HEK293 (cell line): ENCODE measurements at regions not wholly inside any gene's neighbourhood (a gene's known extent, or its start where the extent isn't known, plus 50 kb on each side); places are given as distances from the start of the nearest gene placed in this dataset.

Experiments
- CTCF ChIA-PET: fragments of 350-600 bp; formaldehyde crosslinking; extraction: SDS; loops from one replicate; lab custom pipeline; 2021; ENCODE audit warnings: antibody characterized with exemption; lab: Yijun Ruan, JAX
- POLR2A ChIA-PET: fragments of 300-600 bp; formaldehyde crosslinking; extraction: SDS; loops from one replicate; lab custom pipeline; 2020; ENCODE audit warnings: antibody characterized with exemption, inconsistent platforms; lab: Yijun Ruan, JAX
- H3K27ac ChIP-seq: fragments of 200-500 bp; sonication (Bioruptor generic); 2 replicates; pipeline ENCODE4 v1.5.1; 2014; ENCODE audit warnings: low read depth, low read length, control low read depth, inconsistent platforms; ENCODE audit errors: extremely low read depth
- H3K36me3 ChIP-seq, 2 experiments: fragments of 200-500 bp in 1 of 2; sonication (Bioruptor generic) in 1 of 2; 1 replicate in 1 of 2; 2 replicates in 1 of 2; pipeline ENCODE4 v1.5.1; 2014 to 2017; ENCODE audit warnings: inconsistent platforms in 2 of 2, low read length in 2 of 2; ENCODE audit not compliant: control insufficient read depth in 2 of 2, insufficient read depth in 1 of 2
- H3K4me1 ChIP-seq: fragments of 200-500 bp; sonication (Bioruptor generic); 2 replicates; pipeline ENCODE4 v1.5.1; 2014; ENCODE audit warnings: mild to moderate bottlenecking, low read length, inconsistent platforms; ENCODE audit not compliant: control insufficient read depth, insufficient read depth
- H3K4me3 ChIP-seq: 2 replicates; pipeline ENCODE4 v1.5.1; 2011; ENCODE audit warnings: low read depth, mild to moderate bottlenecking, control low read depth, low read length, moderate library complexity
- H3K9me3 ChIP-seq: fragments of 200-500 bp; sonication (Bioruptor generic); 2 replicates; pipeline ENCODE4 v1.5.1; 2014; ENCODE audit warnings: low read depth, low read length, inconsistent platforms; ENCODE audit not compliant: control insufficient read depth, insufficient read depth
- BCL11B ChIP-seq: fragments of 450-650 bp; formaldehyde crosslinking; IDR thresholded peaks from 2 replicates; pipeline ENCODE4 v1.5.1; 2016; ENCODE audit warnings: low read depth, missing biosample characterization, missing genetic modification characterization
- CTCF ChIP-seq: fragments of 450-650 bp; formaldehyde crosslinking; IDR thresholded peaks from 2 replicates; pipeline ENCODE4 v1.5.1; 2016; ENCODE audit warnings: missing biosample characterization, missing genetic modification characterization
- IKZF3 ChIP-seq: fragments of 450-650 bp; IDR thresholded peaks from 2 replicates; pipeline ENCODE4 v1.5.0; 2018; ENCODE audit warnings: missing biosample characterization, mild to moderate bottlenecking, missing genetic modification characterization, moderate library complexity
- MZF1 ChIP-seq: fragments of 450-650 bp; formaldehyde crosslinking; IDR thresholded peaks from 2 replicates; pipeline ENCODE4 v1.5.1; 2017; ENCODE audit warnings: missing biosample characterization, missing genetic modification characterization, borderline replicate concordance
- SCRT2 ChIP-seq: fragments of 450-650 bp; formaldehyde crosslinking; IDR thresholded peaks from 2 replicates; pipeline ENCODE4 v1.5.1; 2016; ENCODE audit warnings: missing biosample characterization, missing genetic modification characterization
- TSHZ1 ChIP-seq: fragments of 450-650 bp; formaldehyde crosslinking; IDR thresholded peaks from 2 replicates; pipeline ENCODE4 v1.5.1; 2016; ENCODE audit warnings: missing biosample characterization, missing genetic modification characterization, borderline replicate concordance
- ZFP3 ChIP-seq: fragments of 450-650 bp; formaldehyde crosslinking; IDR thresholded peaks from 2 replicates; pipeline ENCODE4 v1.5.1; 2016; ENCODE audit warnings: low read depth, missing biosample characterization, missing genetic modification characterization
- ZFP41 ChIP-seq: fragments of 450-650 bp; formaldehyde crosslinking; IDR thresholded peaks from 2 replicates; pipeline ENCODE4 v1.5.1; 2016; ENCODE audit warnings: missing biosample characterization, missing genetic modification characterization, borderline replicate concordance
- ZNF114 ChIP-seq: fragments of 450-650 bp; formaldehyde crosslinking; IDR thresholded peaks from 2 replicates; pipeline ENCODE4 v1.5.0; 2017; ENCODE audit warnings: missing biosample characterization, missing genetic modification characterization
- ZNF140 ChIP-seq: fragments of 450-650 bp; formaldehyde crosslinking; IDR thresholded peaks from 2 replicates; pipeline ENCODE4 v1.5.1; 2016; ENCODE audit warnings: missing biosample characterization, missing genetic modification characterization
- ZNF169 ChIP-seq: fragments of 450-650 bp; formaldehyde crosslinking; IDR thresholded peaks from 2 replicates; pipeline ENCODE4 v1.5.1; 2016; ENCODE audit warnings: missing biosample characterization, missing genetic modification characterization
- ZNF184 ChIP-seq: fragments of 450-650 bp; IDR thresholded peaks from 2 replicates; pipeline ENCODE4 v1.5.1; 2018; ENCODE audit warnings: missing biosample characterization, mild to moderate bottlenecking, missing genetic modification characterization
- ZNF202 ChIP-seq: fragments of 450-650 bp; formaldehyde crosslinking; IDR thresholded peaks from 2 replicates; pipeline ENCODE4 v1.5.1; 2016; ENCODE audit warnings: missing biosample characterization, missing genetic modification characterization, borderline replicate concordance
- ZNF214 ChIP-seq: fragments of 450-650 bp; formaldehyde crosslinking; IDR thresholded peaks from 2 replicates; pipeline ENCODE4 v1.5.1; 2017; ENCODE audit warnings: missing biosample characterization, mild to moderate bottlenecking, missing genetic modification characterization, borderline replicate concordance
- ZNF571 ChIP-seq: fragments of 450-650 bp; formaldehyde crosslinking; IDR thresholded peaks from 2 replicates; pipeline ENCODE4 v1.5.0; 2017; ENCODE audit warnings: missing biosample characterization, missing genetic modification characterization
- ZNF596 ChIP-seq: fragments of 450-650 bp; IDR thresholded peaks from 2 replicates; pipeline ENCODE4 v1.5.0; 2018; ENCODE audit warnings: missing biosample characterization, mild to moderate bottlenecking, missing genetic modification characterization, moderate library complexity
- ZNF704 ChIP-seq: fragments of 450-650 bp; formaldehyde crosslinking; IDR thresholded peaks from 2 replicates; pipeline ENCODE4 v1.5.1; 2016; ENCODE audit warnings: missing biosample characterization, missing genetic modification characterization
- ZNF747 ChIP-seq: fragments of 450-650 bp; formaldehyde crosslinking; IDR thresholded peaks from 2 replicates; pipeline ENCODE4 v1.5.1; 2016; ENCODE audit warnings: missing biosample characterization, missing genetic modification characterization
- ZNF768 ChIP-seq: fragments of 450-650 bp; formaldehyde crosslinking; IDR thresholded peaks from 2 replicates; pipeline ENCODE4 v1.5.1; 2018; ENCODE audit warnings: missing biosample characterization, mild to moderate bottlenecking, missing genetic modification characterization
- ZNF785 ChIP-seq: fragments of 450-650 bp; formaldehyde crosslinking; IDR thresholded peaks from 2 replicates; pipeline ENCODE4 v1.5.1; 2016; ENCODE audit warnings: missing biosample characterization, missing genetic modification characterization
- TF ChIP-seq, protein P1 (sequence below): fragments of 450-650 bp; formaldehyde crosslinking; IDR thresholded peaks from 2 replicates; pipeline ENCODE4 v1.5.1; 2017; ENCODE audit warnings: missing biosample characterization, missing genetic modification characterization
- TF ChIP-seq, protein P2 (sequence below): fragments of 450-650 bp; formaldehyde crosslinking; IDR thresholded peaks from 2 replicates; pipeline ENCODE4 v1.5.1; 2016; ENCODE audit warnings: missing biosample characterization, missing genetic modification characterization
- TF ChIP-seq, protein P3 (sequence below): fragments of 450-650 bp; formaldehyde crosslinking; IDR thresholded peaks from 2 replicates; pipeline ENCODE4 v1.5.1; 2017; ENCODE audit warnings: missing biosample characterization, missing genetic modification characterization
- TF ChIP-seq, protein P4 (sequence below): fragments of 450-650 bp; formaldehyde crosslinking; IDR thresholded peaks from 2 replicates; pipeline ENCODE4 v1.5.1; 2016; ENCODE audit warnings: missing biosample characterization, missing genetic modification characterization

- POLR2A ChIA-PET, result no interaction called here
- CTCF ChIA-PET, result interaction anchor here (0.5 to 0.7 kb wide), 2 partner anchors 453 to 1131 kb away, joined by 3 to 4 read pairs; no protein-coding TSS in a partner anchor
- TF ChIP-seq IKZF3 (no peak), MZF1 (tag by site-specific recombination) (no peak), ZNF184 (tag by site-specific recombination) (no peak), ZNF202 (tag by site-specific recombination) (no peak), ZNF747 (no peak), SCRT2 (tag by site-specific recombination) (no peak), ZNF214 (tag by site-specific recombination) (no peak), ZNF114 (tag by site-specific recombination) (no peak), ZNF571 (tag by site-specific recombination) (no peak), ZNF140 (tag by site-specific recombination) (no peak)
- Histone ChIP-seq H3K36me3 (no peaks in the 10 kb centered on the region), H3K9me3 (no peaks in the 10 kb centered on the region), H3K4me3 (no peak overlapping the region), H3K4me1 (no peaks in the 10 kb centered on the region), H3K27ac (no peak overlapping the region)
Observed at GRCh38 chr18:71107244-71107643, 818.4 kb downstream of the SOCS6 start.

GRCh38 chr18:71106701-71107100, 817.9 kb downstream of the SOCS6 start:
- ChIA-PET CTCF (interaction anchor here (0.6 kb wide), 1 partner anchor 569 kb away, joined by 3 read pairs; no protein-coding TSS in a partner anchor), POLR2A (no interaction called here)
- Histone ChIP-seq H3K4me1 (no peaks in the 10 kb centered on the region), H3K4me3 (no peak overlapping the region), H3K9me3 (no peaks in the 10 kb centered on the region), H3K36me3 (no peaks in the 10 kb centered on the region), H3K27ac (no peak overlapping the region)
- TF ChIP-seq ZNF768 (tag by site-specific recombination) (no peak), TSHZ1 (tag by site-specific recombination) (no peak), ZNF184 (tag by site-specific recombination) (no peak), BCL11B (no peak), ZNF169 (tag by site-specific recombination) (no peak), ZNF785 (tag by site-specific recombination) (no peak), ZFP41 (tag by site-specific recombination) (no peak), ZNF596 (no peak), ZNF704 (tag by site-specific recombination) (no peak), CTCF (no peak), ZFP3 (tag by site-specific recombination) (no peak)
- TF ChIP-seq, protein P1, sequence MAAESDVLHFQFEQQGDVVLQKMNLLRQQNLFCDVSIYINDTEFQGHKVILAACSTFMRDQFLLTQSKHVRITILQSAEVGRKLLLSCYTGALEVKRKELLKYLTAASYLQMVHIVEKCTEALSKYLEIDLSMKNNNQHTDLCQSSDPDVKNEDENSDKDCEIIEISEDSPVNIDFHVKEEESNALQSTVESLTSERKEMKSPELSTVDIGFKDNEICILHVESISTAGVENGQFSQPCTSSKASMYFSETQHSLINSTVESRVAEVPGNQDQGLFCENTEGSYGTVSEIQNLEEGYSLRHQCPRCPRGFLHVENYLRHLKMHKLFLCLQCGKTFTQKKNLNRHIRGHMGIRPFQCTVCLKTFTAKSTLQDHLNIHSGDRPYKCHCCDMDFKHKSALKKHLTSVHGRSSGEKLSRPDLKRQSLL (tag by site-specific recombination), result no peak
- TF ChIP-seq, protein P2, sequence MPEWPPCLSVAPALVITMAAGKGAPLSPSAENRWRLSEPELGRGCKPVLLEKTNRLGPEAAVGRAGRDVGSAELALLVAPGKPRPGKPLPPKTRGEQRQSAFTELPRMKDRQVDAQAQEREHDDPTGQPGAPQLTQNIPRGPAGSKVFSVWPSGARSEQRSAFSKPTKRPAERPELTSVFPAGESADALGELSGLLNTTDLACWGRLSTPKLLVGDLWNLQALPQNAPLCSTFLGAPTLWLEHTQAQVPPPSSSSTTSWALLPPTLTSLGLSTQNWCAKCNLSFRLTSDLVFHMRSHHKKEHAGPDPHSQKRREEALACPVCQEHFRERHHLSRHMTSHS (tag by site-specific recombination), result no peak
- TF ChIP-seq, protein P3, sequence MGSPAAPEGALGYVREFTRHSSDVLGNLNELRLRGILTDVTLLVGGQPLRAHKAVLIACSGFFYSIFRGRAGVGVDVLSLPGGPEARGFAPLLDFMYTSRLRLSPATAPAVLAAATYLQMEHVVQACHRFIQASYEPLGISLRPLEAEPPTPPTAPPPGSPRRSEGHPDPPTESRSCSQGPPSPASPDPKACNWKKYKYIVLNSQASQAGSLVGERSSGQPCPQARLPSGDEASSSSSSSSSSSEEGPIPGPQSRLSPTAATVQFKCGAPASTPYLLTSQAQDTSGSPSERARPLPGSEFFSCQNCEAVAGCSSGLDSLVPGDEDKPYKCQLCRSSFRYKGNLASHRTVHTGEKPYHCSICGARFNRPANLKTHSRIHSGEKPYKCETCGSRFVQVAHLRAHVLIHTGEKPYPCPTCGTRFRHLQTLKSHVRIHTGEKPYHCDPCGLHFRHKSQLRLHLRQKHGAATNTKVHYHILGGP (tag by site-specific recombination), result no peak
- TF ChIP-seq, protein P4, sequence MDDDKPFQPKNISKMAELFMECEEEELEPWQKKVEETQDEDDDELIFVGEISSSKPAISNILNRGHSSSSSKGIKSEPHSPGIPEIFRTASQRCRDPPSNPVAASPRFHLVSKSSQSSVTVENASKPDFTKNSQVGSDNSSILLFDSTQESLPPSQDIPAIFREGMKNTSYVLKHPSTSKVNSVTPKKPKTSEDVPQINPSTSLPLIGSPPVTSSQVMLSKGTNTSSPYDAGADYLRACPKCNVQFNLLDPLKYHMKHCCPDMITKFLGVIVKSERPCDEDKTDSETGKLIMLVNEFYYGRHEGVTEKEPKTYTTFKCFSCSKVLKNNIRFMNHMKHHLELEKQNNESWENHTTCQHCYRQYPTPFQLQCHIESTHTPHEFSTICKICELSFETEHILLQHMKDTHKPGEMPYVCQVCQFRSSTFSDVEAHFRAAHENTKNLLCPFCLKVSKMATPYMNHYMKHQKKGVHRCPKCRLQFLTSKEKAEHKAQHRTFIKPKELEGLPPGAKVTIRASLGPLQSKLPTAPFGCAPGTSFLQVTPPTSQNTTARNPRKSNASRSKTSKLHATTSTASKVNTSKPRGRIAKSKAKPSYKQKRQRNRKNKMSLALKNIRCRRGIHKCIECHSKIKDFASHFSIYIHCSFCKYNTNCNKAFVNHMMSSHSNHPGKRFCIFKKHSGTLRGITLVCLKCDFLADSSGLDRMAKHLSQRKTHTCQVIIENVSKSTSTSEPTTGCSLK, result no peak
